D721Med (cell line): ENCODE measurements at regions not wholly inside any gene's neighbourhood (a gene's known extent, or its start where the extent isn't known, plus 50 kb on each side); places are given as distances from the start of the nearest gene placed in this dataset.

Source experiments
- DNase-seq: peaks from one replicate; pipeline ENCODE4 v3.0.0; 2011; ENCODE audit warnings: low spot score; ENCODE audit not compliant: insufficient read length
- FAIRE-seq: peaks from 2 replicates; lab custom pipeline; 2011; peaks lifted over from hg19 to GRCh38; lab: Jason Lieb, UNC
- TF ChIP-seq, protein P1 (sequence below): IDR thresholded peaks from 2 replicates; pipeline ENCODE4 v1.5.1; 2012; ENCODE audit warnings: mild to moderate bottlenecking, control low read depth; ENCODE audit not compliant: insufficient read depth; ENCODE audit errors: missing control alignments

GRCh38 chr7:67519171-67519570 is 522.5 kb downstream of the TYW1 start:
- FAIRE-seq = no peak
- DNase-seq = no peak
- TF ChIP-seq, protein P1, sequence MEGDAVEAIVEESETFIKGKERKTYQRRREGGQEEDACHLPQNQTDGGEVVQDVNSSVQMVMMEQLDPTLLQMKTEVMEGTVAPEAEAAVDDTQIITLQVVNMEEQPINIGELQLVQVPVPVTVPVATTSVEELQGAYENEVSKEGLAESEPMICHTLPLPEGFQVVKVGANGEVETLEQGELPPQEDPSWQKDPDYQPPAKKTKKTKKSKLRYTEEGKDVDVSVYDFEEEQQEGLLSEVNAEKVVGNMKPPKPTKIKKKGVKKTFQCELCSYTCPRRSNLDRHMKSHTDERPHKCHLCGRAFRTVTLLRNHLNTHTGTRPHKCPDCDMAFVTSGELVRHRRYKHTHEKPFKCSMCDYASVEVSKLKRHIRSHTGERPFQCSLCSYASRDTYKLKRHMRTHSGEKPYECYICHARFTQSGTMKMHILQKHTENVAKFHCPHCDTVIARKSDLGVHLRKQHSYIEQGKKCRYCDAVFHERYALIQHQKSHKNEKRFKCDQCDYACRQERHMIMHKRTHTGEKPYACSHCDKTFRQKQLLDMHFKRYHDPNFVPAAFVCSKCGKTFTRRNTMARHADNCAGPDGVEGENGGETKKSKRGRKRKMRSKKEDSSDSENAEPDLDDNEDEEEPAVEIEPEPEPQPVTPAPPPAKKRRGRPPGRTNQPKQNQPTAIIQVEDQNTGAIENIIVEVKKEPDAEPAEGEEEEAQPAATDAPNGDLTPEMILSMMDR = no peak

- TF ChIP-seq, protein P1 = no peak
- no peak for FAIRE-seq
- no peak for DNase-seq
Measured at GRCh38 chr7:67522504-67522903, 525.9 kb downstream of the TYW1 start.

DNA sequence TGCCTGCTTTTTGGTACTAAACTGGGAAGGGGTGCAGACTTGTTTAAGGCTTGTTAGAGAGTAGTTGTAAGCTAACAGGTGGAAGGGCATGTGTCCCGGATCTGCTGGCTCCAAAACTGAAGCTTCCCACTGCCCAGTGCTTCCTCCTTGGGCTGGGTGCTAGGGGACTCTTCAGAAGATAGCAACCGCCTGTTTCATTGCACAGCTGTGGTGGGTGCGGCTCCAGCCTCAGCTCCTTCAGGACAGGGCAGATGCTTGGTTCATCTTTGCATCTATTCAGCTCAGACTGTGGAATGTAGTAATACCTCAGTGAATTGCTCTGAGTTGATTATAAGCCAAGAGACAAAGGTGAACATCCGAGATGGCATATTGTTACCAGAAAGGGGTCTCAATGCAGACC is 527.1 kb downstream of the TYW1 start:
- DNase-seq = no peak
- TF ChIP-seq, protein P1 = no peak
- FAIRE-seq = no peak

GRCh38 chr7:67525588-67525987 is 529.0 kb downstream of the TYW1 start:
- TF ChIP-seq, protein P1 = no peak
- no peak for DNase-seq
- FAIRE-seq = no peak

GRCh38 chr7:67535241-67535989 is 538.8 kb downstream of the TYW1 start:
- DNase-seq (no peak), FAIRE-seq (no peak)
- TF ChIP-seq, protein P1 = no peak

DNA sequence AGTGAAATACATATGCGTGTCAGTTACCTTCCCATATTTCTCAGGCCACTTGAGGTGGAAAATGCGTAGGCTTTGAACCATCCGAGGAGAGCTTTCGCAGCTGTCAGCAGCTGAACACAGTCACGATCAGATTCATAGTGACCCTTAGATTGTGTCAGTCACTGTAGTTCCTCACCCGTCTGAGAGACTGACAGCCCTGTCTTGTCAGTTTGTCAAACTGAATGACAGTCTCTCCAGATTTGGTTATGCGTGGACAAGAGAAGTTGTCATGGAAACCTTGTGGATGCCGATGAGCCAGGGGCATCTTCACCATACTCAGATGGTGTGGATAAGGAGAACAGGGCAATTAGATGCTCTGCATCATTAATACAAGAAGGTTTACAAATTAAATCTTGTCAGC is 546.3 kb downstream of the TYW1 start:
- DNase-seq = no peak
- TF ChIP-seq, protein P1 = no peak
- FAIRE-seq = no peak

- DNase-seq (no peak), FAIRE-seq (no peak)
- TF ChIP-seq, protein P1 = no peak
Measured at GRCh38 chr7:67547183-67547907, 550.7 kb downstream of the TYW1 start.
